ENCODE measurements at regions not wholly inside any gene's neighbourhood (a gene's known extent, or its start where the extent isn't known, plus 50 kb on each side); places are given as distances from the start of the nearest gene placed in this dataset.

DNA sequence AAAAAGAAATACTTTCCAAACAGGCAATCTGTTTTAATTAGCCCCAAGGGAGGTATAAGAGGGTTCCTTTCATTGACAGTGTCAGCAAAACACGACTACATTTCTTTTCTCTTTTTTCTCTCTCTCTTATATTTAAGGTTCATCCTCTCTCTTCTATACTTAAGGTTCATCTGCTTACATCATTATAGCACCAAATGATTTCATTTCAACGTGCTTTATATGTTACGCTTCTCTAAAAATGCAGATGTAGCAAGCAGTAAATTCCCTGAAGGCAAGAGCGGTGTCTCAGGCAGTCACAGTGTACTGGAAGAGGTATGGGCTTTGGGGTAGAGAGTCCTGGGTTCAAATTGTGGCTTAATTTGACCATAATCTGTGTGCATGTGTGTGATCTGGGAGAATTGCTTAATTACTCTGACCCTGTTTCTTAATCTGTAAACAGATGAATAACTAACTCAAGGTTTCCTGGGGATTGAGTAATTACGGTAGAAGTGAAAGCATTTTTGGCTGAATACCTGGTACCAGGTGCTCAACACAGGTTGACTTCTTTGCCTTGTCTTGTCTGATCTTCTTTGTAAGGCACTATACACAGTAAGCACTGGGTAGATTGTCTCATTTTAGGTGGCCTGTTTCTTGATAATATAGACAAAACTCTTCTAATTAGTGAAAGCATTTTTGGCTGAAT, 180.8 kb downstream of the SPRY1 start:
- no peaks in the 10 kb centered on the region for H3K27me3 ChIP-seq (ENCODE audit: control insufficient read depth, insufficient read depth, low read length)
- no peaks in the 10 kb centered on the region for H3K4me1 ChIP-seq (ENCODE audit: control insufficient read depth, extremely low read depth, insufficient read depth, low read length)
- H3K79me2 ChIP-seq (ENCODE audit: control insufficient read depth, insufficient read depth, low read length): no peaks in the 10 kb centered on the region
- H3K9me3 ChIP-seq (ENCODE audit: control insufficient read depth, insufficient read depth, low read depth, low read length): no peaks in the 10 kb centered on the region
- H3K9ac ChIP-seq (ENCODE audit: insufficient read depth, low read length): no peak overlapping the region
- no peaks in the 10 kb centered on the region for H3K36me3 ChIP-seq (ENCODE audit: control insufficient read depth, insufficient read depth, low read length)
- no peaks in the 10 kb centered on the region for H4K20me1 ChIP-seq (ENCODE audit: control insufficient read depth, extremely low read depth, insufficient read depth, low read length)
- H3K4me2 ChIP-seq (ENCODE audit: extremely low read depth, insufficient read depth, low read length): no peak overlapping the region
- H2AFZ ChIP-seq (ENCODE audit: low read length): no peak overlapping the region
- DNase-seq (ENCODE audit: low read depth in 2 of 2): no peak
- H3K27ac ChIP-seq (ENCODE audit: insufficient read depth, low read length): no peak overlapping the region
- TF ChIP-seq CTCF (conservative IDR thresholded peaks at IDR 0.05 in 1 of 2, IDR thresholded peaks at IDR 0.05 in 1 of 2; ENCODE audit: low read depth in 1 of 2, low read length in 2 of 2): no peak
- no peak for TF ChIP-seq EZH2 (IDR thresholded peaks at IDR 0.05; ENCODE audit: low read length, missing control alignments)
- H3K4me3 ChIP-seq (replicated peaks in 1 of 4; ENCODE audit: control extremely low read depth in 1 of 4, insufficient read depth in 1 of 4, low read depth in 3 of 4, low read length in 4 of 4): no peak overlapping the region

DNA sequence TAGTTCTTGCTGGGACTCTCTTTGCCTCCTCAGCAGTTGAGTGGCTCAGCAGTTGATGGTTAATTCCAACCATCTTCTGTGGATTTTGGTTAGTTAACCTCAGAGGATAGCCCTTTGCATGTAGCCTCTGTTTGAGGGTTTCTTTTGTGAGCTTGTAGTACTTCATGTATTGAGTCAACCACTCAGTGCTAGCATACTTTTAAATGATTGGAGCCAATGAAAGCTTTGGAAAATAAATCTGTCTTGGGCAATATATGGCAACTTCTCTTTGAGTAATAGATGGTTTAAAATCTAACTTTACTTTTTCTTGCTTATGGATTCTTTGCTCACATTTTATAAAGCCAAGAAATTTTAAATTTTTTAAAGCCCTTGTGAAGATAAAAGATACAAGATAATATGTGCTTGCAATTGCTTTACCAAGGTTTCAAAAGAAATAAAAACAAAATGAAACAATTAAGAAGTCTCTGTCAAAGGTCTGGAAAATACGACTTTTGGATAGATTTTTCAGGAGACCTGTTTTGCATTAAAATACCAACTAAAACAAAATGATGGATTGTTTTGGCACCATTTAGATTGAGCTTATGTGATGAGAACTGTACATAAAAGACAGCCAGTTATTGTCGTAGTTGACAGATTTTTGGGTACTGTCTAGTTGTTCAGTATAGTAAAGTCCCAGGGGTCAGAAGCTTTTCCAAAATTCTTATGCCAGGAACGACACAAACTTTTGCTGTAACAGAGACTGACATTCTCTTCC, 181.9 kb downstream of the SPRY1 start:
- Histone ChIP-seq H3K4me2 (ENCODE audit: extremely low read depth, insufficient read depth, low read length) (no peak overlapping the region), H2AFZ (ENCODE audit: low read length) (no peak overlapping the region), H3K79me2 (ENCODE audit: control insufficient read depth, insufficient read depth, low read length) (no peaks in the 10 kb centered on the region), H3K9ac (ENCODE audit: insufficient read depth, low read length) (no peak overlapping the region), H3K4me3 (replicated peaks in 1 of 4; ENCODE audit: control extremely low read depth in 1 of 4, insufficient read depth in 1 of 4, low read depth in 3 of 4, low read length in 4 of 4) (no peak overlapping the region), H3K4me1 (ENCODE audit: control insufficient read depth, extremely low read depth, insufficient read depth, low read length) (no peaks in the 10 kb centered on the region), H3K27ac (ENCODE audit: insufficient read depth, low read length) (no peak overlapping the region), H3K36me3 (ENCODE audit: control insufficient read depth, insufficient read depth, low read length) (no peaks in the 10 kb centered on the region), H3K27me3 (ENCODE audit: control insufficient read depth, insufficient read depth, low read length) (no peaks in the 10 kb centered on the region), H4K20me1 (ENCODE audit: control insufficient read depth, extremely low read depth, insufficient read depth, low read length) (no peaks in the 10 kb centered on the region), H3K9me3 (ENCODE audit: control insufficient read depth, insufficient read depth, low read depth, low read length) (no peaks in the 10 kb centered on the region)
- no peak for DNase-seq (ENCODE audit: low read depth in 2 of 2)
- TF ChIP-seq CTCF (conservative IDR thresholded peaks at IDR 0.05 in 1 of 2, IDR thresholded peaks at IDR 0.05 in 1 of 2; ENCODE audit: low read depth in 1 of 2, low read length in 2 of 2) (no peak), EZH2 (IDR thresholded peaks at IDR 0.05; ENCODE audit: low read length, missing control alignments) (no peak)

DNA sequence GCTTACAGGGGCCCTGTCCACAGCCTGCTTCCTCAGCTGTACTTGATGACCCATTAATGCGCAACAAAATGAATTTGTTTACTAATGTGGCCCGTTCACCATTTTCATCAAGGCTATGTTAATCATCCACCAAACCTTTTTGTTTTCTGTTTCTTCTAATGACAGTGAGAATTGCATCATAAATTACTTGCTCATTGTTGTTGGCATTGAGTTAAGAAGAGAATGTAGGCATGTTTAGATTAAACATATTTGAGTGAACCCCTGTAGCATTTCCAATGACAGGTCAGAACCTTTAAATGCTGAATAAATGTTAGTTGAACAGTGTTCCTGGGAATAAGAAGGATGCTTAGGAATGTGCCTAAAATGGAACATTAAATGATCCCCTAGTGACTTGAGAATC, 183.4 kb downstream of the SPRY1 start:
- H3K9me3 ChIP-seq (ENCODE audit: control insufficient read depth, insufficient read depth, low read depth, low read length): no peaks in the 10 kb centered on the region
- H3K9ac ChIP-seq (ENCODE audit: insufficient read depth, low read length): no peak overlapping the region
- H3K79me2 ChIP-seq (ENCODE audit: control insufficient read depth, insufficient read depth, low read length): no peaks in the 10 kb centered on the region
- no peak overlapping the region for H2AFZ ChIP-seq (ENCODE audit: low read length)
- no peak for TF ChIP-seq EZH2 (IDR thresholded peaks at IDR 0.05; ENCODE audit: low read length, missing control alignments)
- H3K36me3 ChIP-seq (ENCODE audit: control insufficient read depth, insufficient read depth, low read length): no peaks in the 10 kb centered on the region
- no peak overlapping the region for H3K4me2 ChIP-seq (ENCODE audit: extremely low read depth, insufficient read depth, low read length)
- H4K20me1 ChIP-seq (ENCODE audit: control insufficient read depth, extremely low read depth, insufficient read depth, low read length): no peaks in the 10 kb centered on the region
- H3K27ac ChIP-seq (ENCODE audit: insufficient read depth, low read length): no peak overlapping the region
- DNase-seq (ENCODE audit: low read depth in 2 of 2): peak in 1 of 2 donors; percentile 13
- H3K4me3 ChIP-seq (replicated peaks in 1 of 4; ENCODE audit: control extremely low read depth in 1 of 4, insufficient read depth in 1 of 4, low read depth in 3 of 4, low read length in 4 of 4): no peak overlapping the region
- H3K27me3 ChIP-seq (ENCODE audit: control insufficient read depth, insufficient read depth, low read length): no peaks in the 10 kb centered on the region
- H3K4me1 ChIP-seq (ENCODE audit: control insufficient read depth, extremely low read depth, insufficient read depth, low read length): no peaks in the 10 kb centered on the region

Data from fibroblast of lung (primary cell).